Upper lobe of left lung (tissue), 6 donors: ENCODE measurements at regions not wholly inside any gene's neighbourhood (a gene's known extent, or its start where the extent isn't known, plus 50 kb on each side); places are given as distances from the start of the nearest gene placed in this dataset.

Source experiments
- ATAC-seq, 2 donors: fragments of 200-7000 bp; cut with Tn5 transposase; one replicate each; pipeline ENCODE4 v1.9.1; 2022; ENCODE audit warnings: mild to moderate bottlenecking in 2 of 2, moderate library complexity in 2 of 2; ENCODE audit not compliant: low FRiP score in 2 of 2
- DNase-seq, 2 donors: peaks; one replicate each; pipeline ENCODE4 v3.0.0-alpha.2; 2019 to 2020
- H3K27ac ChIP-seq, 4 donors: fragments of 200-600 bp; sonication (generic); one replicate each; pipeline ENCODE4 v1.5.1; 2016 to 2019
- H3K27me3 ChIP-seq, 4 donors: fragments of 200-600 bp; sonication (generic); one replicate each; pipeline ENCODE4 v1.5.1; 2017 to 2019
- H3K36me3 ChIP-seq, 4 donors: fragments of 200-600 bp; sonication (generic); one replicate each; pipeline ENCODE4 v1.5.1; 2016 to 2019
- H3K4me1 ChIP-seq, 4 donors: fragments of 200-600 bp; sonication (generic); one replicate each; pipeline ENCODE4 v1.5.1; 2018 to 2019
- H3K4me3 ChIP-seq, 4 donors: fragments of 200-600 bp; sonication (generic); one replicate each; pipeline ENCODE4 v1.5.1; 2017 to 2019; ENCODE audit warnings: mild to moderate bottlenecking in 2 of 4, moderate library complexity in 1 of 4
- H3K9me3 ChIP-seq, 4 donors: fragments of 200-600 bp; sonication (generic); one replicate each; pipeline ENCODE4 v1.5.1; 2018 to 2019
- EP300 ChIP-seq, 4 donors: sonication (generic); formaldehyde crosslinking; IDR thresholded peaks; one replicate each; pipeline ENCODE4 v1.5.1; 2017; ENCODE audit warnings: antibody characterized with exemption in 4 of 4, control low read depth in 2 of 4
- POLR2A ChIP-seq, 4 donors: fragments of 450-650 bp; IDR thresholded peaks; one replicate each; pipeline ENCODE4 v1.5.1; 2016 to 2017; ENCODE audit warnings: antibody characterized with exemption in 4 of 4, mild to moderate bottlenecking in 2 of 4
- POLR2AphosphoS5 ChIP-seq, 2 donors: sonication (generic); formaldehyde crosslinking; IDR thresholded peaks; one replicate each; pipeline ENCODE4 v1.5.1; 2017; ENCODE audit warnings: antibody characterized with exemption in 2 of 2
- WGBS, 2 donors: methylation state at CpG; one replicate each; pipeline ENCODE4 v1.1.5; 2017 to 2018; 5-methylcytosine and 5-hydroxymethylcytosine counted together
- TF ChIP-seq, protein P1 (sequence below), 6 experiments: fragments of 450-650 bp in 4 of 6; fragments of 200-600 bp in 2 of 6; sonication (generic) in 2 of 6; IDR thresholded peaks; one replicate each; pipeline ENCODE4 v1.5.1; 2016 to 2019; ENCODE audit warnings: antibody characterized with exemption in 6 of 6
- donor health status: DM: no; HTN: no; CAD: no; lungs with moderate emphysema.
- donor health status: DM: no; HTN: yes; CAD: no; lungs with severe emphysema.

DNA sequence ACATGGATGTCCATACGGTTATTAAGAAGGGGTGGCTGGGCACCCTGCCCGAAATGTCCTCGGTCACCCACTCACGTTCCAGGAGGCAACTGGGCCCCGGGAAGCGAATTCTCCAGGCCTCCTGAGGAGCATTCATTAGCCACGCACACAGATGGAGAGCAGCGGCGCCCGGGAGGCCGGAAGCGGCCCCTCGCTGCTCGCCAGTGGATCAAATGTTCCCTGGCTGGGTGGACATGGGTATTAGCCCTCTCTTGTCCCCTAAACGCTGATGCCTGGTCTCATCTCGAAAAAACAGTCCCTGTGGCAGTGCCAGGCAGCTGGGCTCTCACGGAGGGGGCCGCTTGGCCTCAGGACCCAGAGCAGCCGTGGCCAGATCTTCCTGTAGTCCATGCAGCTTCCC, 59.0 kb upstream of the DLK1 start:
- DNase-seq (peak in 1 of 2 donors; percentile 55), ATAC-seq (no peak)
- WGBS, 2 donors = 83 to 90% methylated on average over 14 to 18 of the region's 19 CpGs
- TF ChIP-seq, protein P1, sequence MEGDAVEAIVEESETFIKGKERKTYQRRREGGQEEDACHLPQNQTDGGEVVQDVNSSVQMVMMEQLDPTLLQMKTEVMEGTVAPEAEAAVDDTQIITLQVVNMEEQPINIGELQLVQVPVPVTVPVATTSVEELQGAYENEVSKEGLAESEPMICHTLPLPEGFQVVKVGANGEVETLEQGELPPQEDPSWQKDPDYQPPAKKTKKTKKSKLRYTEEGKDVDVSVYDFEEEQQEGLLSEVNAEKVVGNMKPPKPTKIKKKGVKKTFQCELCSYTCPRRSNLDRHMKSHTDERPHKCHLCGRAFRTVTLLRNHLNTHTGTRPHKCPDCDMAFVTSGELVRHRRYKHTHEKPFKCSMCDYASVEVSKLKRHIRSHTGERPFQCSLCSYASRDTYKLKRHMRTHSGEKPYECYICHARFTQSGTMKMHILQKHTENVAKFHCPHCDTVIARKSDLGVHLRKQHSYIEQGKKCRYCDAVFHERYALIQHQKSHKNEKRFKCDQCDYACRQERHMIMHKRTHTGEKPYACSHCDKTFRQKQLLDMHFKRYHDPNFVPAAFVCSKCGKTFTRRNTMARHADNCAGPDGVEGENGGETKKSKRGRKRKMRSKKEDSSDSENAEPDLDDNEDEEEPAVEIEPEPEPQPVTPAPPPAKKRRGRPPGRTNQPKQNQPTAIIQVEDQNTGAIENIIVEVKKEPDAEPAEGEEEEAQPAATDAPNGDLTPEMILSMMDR (IDR thresholded peaks at IDR 0.05) = no peak
- TF ChIP-seq POLR2AphosphoS5 (IDR thresholded peaks at IDR 0.05) = no peak
- no peak for TF ChIP-seq POLR2A (IDR thresholded peaks at IDR 0.05)
- no peak for TF ChIP-seq EP300 (IDR thresholded peaks at IDR 0.05)
- no peak overlapping the region for H3K4me3 ChIP-seq
- peaks cover 20 to 34% (median 25%) of the 10 kb centered on the region in 4 donors for H3K4me1 ChIP-seq
- H3K27me3 ChIP-seq = no peaks in the 10 kb centered on the region
- H3K36me3 ChIP-seq = no peaks in the 10 kb centered on the region
- H3K9me3 ChIP-seq = no peaks in the 10 kb centered on the region
- no peak overlapping the region for H3K27ac ChIP-seq

DNA sequence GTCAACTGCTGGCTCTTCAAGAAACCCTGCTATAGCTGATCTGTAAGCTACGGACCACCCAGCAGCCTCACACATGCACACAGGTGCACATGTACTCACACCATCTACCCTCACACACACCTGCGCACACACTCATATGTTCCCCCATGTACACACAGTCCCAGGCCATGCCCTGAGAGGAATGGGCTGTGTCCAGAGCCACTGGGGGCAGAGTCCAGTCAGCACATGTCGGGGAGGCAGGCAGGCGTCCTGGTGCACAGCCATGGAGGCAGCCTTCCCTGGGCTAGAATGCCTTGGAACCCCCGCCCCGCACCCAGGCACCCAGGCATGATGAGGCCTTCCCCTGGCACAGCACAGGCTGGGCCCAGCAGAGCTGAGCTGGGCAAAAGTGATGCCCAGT, 58.3 kb upstream of the DLK1 start:
- 90 to 100% methylated on average over 2 to 5 of the region's 6 CpGs for WGBS, 2 donors
- Histone ChIP-seq H3K27me3 (no peaks in the 10 kb centered on the region), H3K36me3 (no peaks in the 10 kb centered on the region)

DNA sequence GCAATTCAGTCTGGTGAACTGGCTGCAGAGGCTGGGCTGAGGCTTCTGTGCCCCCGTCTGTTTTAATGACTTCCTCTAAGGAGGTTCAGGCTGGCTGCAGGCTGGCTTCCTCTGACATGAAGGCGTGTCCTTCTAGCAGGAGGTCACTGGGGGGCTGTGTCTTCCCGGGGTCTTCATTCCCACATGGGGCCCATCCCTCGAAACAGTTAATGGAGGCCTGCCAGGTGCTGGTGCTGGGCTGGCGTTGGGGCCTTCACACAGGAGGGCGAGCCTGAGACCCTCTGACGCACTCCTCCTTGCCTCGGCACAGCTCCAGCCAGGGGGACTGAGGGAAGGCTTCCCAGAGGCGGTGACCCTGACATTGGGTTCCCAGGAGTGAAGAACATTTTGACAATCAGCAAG, 57.7 kb upstream of the DLK1 start:
- Histone ChIP-seq H3K27ac (no peak overlapping the region), H3K36me3 (no peaks in the 10 kb centered on the region), H3K4me3 (no peak overlapping the region), H3K4me1 (peaks cover 20 to 29% (median 25%) of the 10 kb centered on the region in 4 donors), H3K27me3 (no peaks in the 10 kb centered on the region), H3K9me3 (no peaks in the 10 kb centered on the region)
- DNase-seq = no peak
- no peak for ATAC-seq
- TF ChIP-seq POLR2AphosphoS5 (IDR thresholded peaks at IDR 0.05) = no peak
- no peak for TF ChIP-seq POLR2A (IDR thresholded peaks at IDR 0.05)
- TF ChIP-seq, protein P1 (IDR thresholded peaks at IDR 0.05) = no peak
- TF ChIP-seq EP300 (IDR thresholded peaks at IDR 0.05) = no peak
- WGBS, 2 donors = 30 to 40% methylated on average over 4 to 8 of the region's 9 CpGs

More for the DNA sequence above, 58.3 kb upstream of the DLK1 start:
- Histone ChIP-seq H3K27ac (no peak overlapping the region), H3K9me3 (no peaks in the 10 kb centered on the region), H3K4me1 (peaks cover 20 to 29% (median 25%) of the 10 kb centered on the region in 4 donors), H3K4me3 (no peak overlapping the region)
- no peak for DNase-seq
- no peak for ATAC-seq
- TF ChIP-seq POLR2AphosphoS5 (IDR thresholded peaks at IDR 0.05) (no peak), EP300 (IDR thresholded peaks at IDR 0.05) (no peak), POLR2A (IDR thresholded peaks at IDR 0.05) (no peak)
- TF ChIP-seq, protein P1 (IDR thresholded peaks at IDR 0.05) = no peak

DNA sequence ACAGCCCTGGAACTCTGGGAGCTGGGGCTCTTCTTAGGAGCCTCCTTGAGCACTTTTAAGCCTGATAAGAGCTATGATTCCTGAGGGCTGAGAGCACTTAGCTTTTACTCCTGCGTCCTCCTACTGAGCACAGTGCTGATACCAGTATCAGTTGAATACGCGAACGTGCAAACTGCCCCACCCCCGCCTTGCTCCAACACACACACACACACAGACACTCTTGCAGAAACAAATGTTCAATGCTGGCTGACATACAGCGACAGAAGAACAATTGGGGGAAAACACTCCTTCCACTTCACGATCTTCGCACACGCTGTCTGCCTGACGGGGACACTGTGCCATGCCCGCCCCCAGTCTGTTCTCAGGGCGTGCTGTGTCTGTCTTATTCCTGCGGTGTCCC, 57.2 kb upstream of the DLK1 start:
- ATAC-seq (no peak), DNase-seq (peak in 1 of 2 donors; percentile 30)
- Histone ChIP-seq H3K27me3 (no peaks in the 10 kb centered on the region), H3K4me3 (no peak overlapping the region), H3K4me1 (peaks cover 20 to 29% (median 25%) of the 10 kb centered on the region in 4 donors), H3K27ac (no peak overlapping the region), H3K9me3 (no peaks in the 10 kb centered on the region), H3K36me3 (no peaks in the 10 kb centered on the region)
- 32 to 49% methylated on average over 3 to 13 of the region's 13 CpGs for WGBS, 2 donors
- TF ChIP-seq POLR2A (IDR thresholded peaks at IDR 0.05) (no peak), POLR2AphosphoS5 (IDR thresholded peaks at IDR 0.05) (no peak), EP300 (IDR thresholded peaks at IDR 0.05) (no peak)
- TF ChIP-seq, protein P1 (IDR thresholded peaks at IDR 0.05) = no peak

DNA sequence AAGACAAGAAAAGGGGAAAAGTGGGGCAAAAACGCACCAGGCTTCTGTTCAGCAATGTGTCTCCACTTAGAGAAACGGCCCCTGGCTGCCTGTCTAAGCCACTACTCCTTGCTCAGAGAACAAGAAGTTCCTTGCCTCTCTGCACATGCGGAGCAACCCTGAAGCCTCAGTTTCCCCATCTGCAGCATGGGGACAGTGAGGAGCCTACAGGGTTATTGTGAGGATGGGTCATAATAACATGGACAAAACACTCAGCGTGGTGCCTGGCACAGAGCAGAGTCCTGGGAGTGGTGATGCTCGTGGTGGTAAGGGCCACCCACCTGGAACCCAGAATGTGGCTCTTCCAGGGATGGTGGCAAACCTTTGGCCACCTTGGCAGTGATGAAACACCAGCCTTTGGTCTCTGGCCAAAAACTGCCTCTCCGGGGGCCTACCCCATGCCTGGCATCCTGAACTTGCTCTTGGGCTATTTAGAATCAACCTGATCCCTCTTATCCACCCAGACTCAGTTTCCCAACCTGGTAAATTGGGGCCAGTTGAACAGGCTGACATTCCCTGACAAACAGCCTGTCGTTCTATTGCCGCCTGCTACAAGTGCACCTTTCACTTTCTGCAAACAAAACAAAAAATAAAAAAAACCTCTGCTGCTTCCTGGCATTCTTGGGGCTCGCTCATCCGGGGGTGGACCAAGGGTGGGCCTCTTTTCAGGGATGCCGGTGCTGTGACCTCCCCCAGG, 56.5 kb upstream of the DLK1 start:
- Histone ChIP-seq H3K27ac (no peak overlapping the region), H3K4me1 (peaks cover 20 to 29% (median 25%) of the 10 kb centered on the region in 4 donors), H3K36me3 (no peaks in the 10 kb centered on the region), H3K9me3 (no peaks in the 10 kb centered on the region), H3K27me3 (no peaks in the 10 kb centered on the region), H3K4me3 (peak overlapping the region in 2 of 4 donors; percentile 9 to 10)
- ATAC-seq = no peak
- no peak for TF ChIP-seq POLR2A (IDR thresholded peaks at IDR 0.05)
- TF ChIP-seq, protein P1 (IDR thresholded peaks at IDR 0.05) = no peak
- no peak for TF ChIP-seq POLR2AphosphoS5 (IDR thresholded peaks at IDR 0.05)
- no peak for TF ChIP-seq EP300 (IDR thresholded peaks at IDR 0.05)
- no peak for DNase-seq
- 37 to 48% methylated on average over 8 to 11 of the region's 11 CpGs for WGBS, 2 donors
